Neural crest cell (in vitro differentiated cells): ENCODE measurements at regions not wholly inside any gene's neighbourhood (a gene's known extent, or its start where the extent isn't known, plus 50 kb on each side); places are given as distances from the start of the nearest gene placed in this dataset.

Source experiments
- DNase-seq: peaks from one replicate; pipeline ENCODE4 v3.0.0; 2021; ENCODE audit warnings: low read depth, mixed read lengths, low spot score
- H3K27ac Mint-ChIP-seq: one replicate; pipeline ENCODE4 v1.8.0; 2021; ENCODE audit warnings: mild to moderate bottlenecking, mixed read lengths; ENCODE audit not compliant: unreplicated experiment
- H3K27me3 Mint-ChIP-seq: 2 replicates; pipeline ENCODE4 v1.8.0; 2021; ENCODE audit warnings: low read depth, mild to moderate bottlenecking, mixed read lengths
- H3K36me3 Mint-ChIP-seq: 2 replicates; pipeline ENCODE4 v1.8.0; 2021; ENCODE audit warnings: low read depth, mild to moderate bottlenecking, mixed read lengths
- H3K4me1 Mint-ChIP-seq: 2 replicates; pipeline ENCODE4 v1.8.0; 2021; ENCODE audit warnings: mixed read lengths
- H3K4me3 Mint-ChIP-seq: one replicate; pipeline ENCODE4 v1.8.0; 2021; ENCODE audit warnings: mild to moderate bottlenecking, mixed read lengths
- H3K9me3 Mint-ChIP-seq: 2 replicates; pipeline ENCODE4 v1.8.0; 2021; ENCODE audit warnings: mixed read lengths
- CTCF ChIP-seq: fragments of 200-600 bp; sonication (generic); conservative IDR thresholded peaks from 2 replicates; pipeline ENCODE4 v1.5.0; 2021; ENCODE audit warnings: antibody characterized with exemption, mild to moderate bottlenecking

DNA sequence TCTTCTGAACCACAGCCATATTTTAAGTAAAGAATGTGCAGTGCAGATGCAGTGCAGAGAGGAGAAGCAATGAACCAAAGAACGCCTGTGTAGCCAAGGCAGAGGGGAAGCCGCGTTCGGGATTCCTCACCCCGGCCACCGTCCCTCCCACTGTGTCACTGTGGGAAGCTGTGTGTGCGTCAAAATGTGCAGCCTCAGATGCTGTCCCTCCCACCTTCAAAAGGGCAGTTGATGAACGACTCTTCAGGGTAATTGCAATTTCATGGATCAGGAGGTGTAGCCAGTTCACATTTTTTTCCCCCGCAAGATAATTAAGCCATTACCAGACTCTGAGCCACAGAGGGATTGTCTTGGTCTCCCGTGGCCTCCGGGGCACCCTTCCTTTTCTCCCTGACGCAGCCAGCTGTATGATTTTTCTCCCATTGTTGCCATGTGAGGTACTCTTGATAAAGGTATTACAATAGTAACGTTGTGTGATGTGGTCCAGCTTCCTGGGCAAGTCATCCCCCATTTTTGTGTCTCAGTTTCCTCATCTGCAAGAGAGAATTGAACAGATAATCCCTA is 190.0 kb downstream of the FOXL1 start:
- H3K4me1 Mint-ChIP-seq, result peaks cover 22% of the 10 kb centered on the region
- DNase-seq, result no peak

DNA sequence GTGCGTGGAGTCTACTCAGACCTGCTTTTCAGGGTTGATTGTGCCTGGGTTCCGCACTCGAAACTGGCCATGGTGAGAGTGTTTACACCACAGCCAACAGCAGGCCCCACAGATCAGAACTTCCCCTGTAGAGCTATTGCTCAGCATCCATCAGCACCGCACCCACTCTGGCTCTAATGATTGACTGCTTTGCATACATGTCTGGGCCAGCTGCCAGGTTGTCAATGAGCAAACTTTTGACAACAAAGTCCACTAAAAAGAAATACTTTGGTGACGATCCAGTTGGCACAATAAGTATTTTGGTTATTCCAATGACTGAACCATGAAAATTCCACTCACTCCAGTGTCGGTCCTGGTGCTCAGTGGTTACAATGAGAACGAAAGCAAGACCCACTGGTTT is 190.7 kb downstream of the FOXL1 start:
- H3K36me3 Mint-ChIP-seq, result no peaks in the 10 kb centered on the region
- peaks cover 6% of the 10 kb centered on the region for H3K9me3 Mint-ChIP-seq
- peaks cover 48% of the 10 kb centered on the region for H3K27me3 Mint-ChIP-seq
- peaks cover 22% of the 10 kb centered on the region for H3K4me1 Mint-ChIP-seq
- no peak overlapping the region for H3K4me3 Mint-ChIP-seq
- TF ChIP-seq CTCF, result no peak
- H3K27ac Mint-ChIP-seq, result no peak overlapping the region
- no peak for DNase-seq

More for the DNA sequence above, 190.0 kb downstream of the FOXL1 start:
- peaks cover 6% of the 10 kb centered on the region for H3K9me3 Mint-ChIP-seq
- no peak overlapping the region for H3K27ac Mint-ChIP-seq
- no peak overlapping the region for H3K4me3 Mint-ChIP-seq
- peaks cover 55% of the 10 kb centered on the region for H3K27me3 Mint-ChIP-seq
- H3K36me3 Mint-ChIP-seq, result no peaks in the 10 kb centered on the region
- TF ChIP-seq CTCF, result no peak

GRCh38 chr16:86771506-86772460 is 193.4 kb downstream of the FOXL1 start:
- Mint-ChIP-seq H3K9me3 (peaks cover 6% of the 10 kb centered on the region), H3K27ac (no peak overlapping the region), H3K4me3 (no peak overlapping the region), H3K27me3 (peaks cover 41% of the 10 kb centered on the region), H3K4me1 (peaks cover 22% of the 10 kb centered on the region), H3K36me3 (no peaks in the 10 kb centered on the region)
- no peak for DNase-seq
- TF ChIP-seq CTCF, result no peak

GRCh38 chr16:86772671-86773353 is 194.5 kb downstream of the FOXL1 start:
- Mint-ChIP-seq H3K4me3 (no peak overlapping the region), H3K36me3 (no peaks in the 10 kb centered on the region), H3K27me3 (peaks cover 39% of the 10 kb centered on the region), H3K9me3 (peaks cover 4% of the 10 kb centered on the region), H3K4me1 (peaks cover 22% of the 10 kb centered on the region), H3K27ac (no peak overlapping the region)
- no peak for TF ChIP-seq CTCF
- no peak for DNase-seq

DNA sequence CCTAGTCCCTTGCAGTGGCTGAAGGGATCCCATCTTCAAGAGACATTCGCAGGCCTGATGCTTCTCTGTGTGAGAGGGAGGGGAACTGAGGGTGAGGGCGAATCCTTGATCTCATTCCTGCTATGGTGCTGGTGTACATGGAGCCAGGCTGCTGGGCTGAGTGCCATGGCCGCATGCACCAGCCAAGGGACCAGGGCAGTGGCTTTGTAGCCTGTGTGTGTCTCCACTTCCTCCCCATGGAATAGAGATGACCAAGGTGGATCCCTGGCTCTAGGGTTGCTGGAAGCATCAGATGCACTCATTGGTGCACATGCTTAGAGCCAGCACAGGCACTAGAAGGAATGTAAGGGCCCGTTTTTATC is 195.0 kb downstream of the FOXL1 start:
- H3K4me3 Mint-ChIP-seq, result no peak overlapping the region
- no peak overlapping the region for H3K27ac Mint-ChIP-seq
- no peak for DNase-seq

More for the DNA sequence above, 195.0 kb downstream of the FOXL1 start:
- no peak for TF ChIP-seq CTCF
- Mint-ChIP-seq H3K4me1 (peaks cover 17% of the 10 kb centered on the region), H3K9me3 (peaks cover 4% of the 10 kb centered on the region), H3K36me3 (no peaks in the 10 kb centered on the region), H3K27me3 (peaks cover 38% of the 10 kb centered on the region)
